A549 (cell line): ENCODE measurements at regions not wholly inside any gene's neighbourhood (a gene's known extent, or its start where the extent isn't known, plus 50 kb on each side); places are given as distances from the start of the nearest gene placed in this dataset.

Experiments
- ATAC-seq, 2 experiments: fragments of 200-7000 bp in 1 of 2; fragments of >200 bp in 1 of 2; cut with Nextera tagmentation in 1 of 2; cut with Tn5 transposase in 1 of 2; 3 replicates each; pipeline versions ENCODE4 v1.8.0 to v1.9.1; 2018 to 2020; ENCODE audit warnings: mild to moderate bottlenecking in 1 of 2, moderate library complexity in 1 of 2
- CTCF ChIA-PET: fragments of 300-600 bp; sonication (Branson Sonifier 250); formaldehyde crosslinking; extraction: SDS; loops from one replicate; lab custom pipeline; 2021; ENCODE audit warnings: antibody characterized with exemption, inconsistent platforms; lab: Yijun Ruan, JAX
- POLR2A ChIA-PET: fragments of 350-600 bp; formaldehyde crosslinking; extraction: SDS; loops from one replicate; lab custom pipeline; 2021; ENCODE audit warnings: antibody characterized with exemption, inconsistent platforms; lab: Yijun Ruan, JAX
- DNase-seq, 2 experiments: peaks; one replicate each; pipeline versions ENCODE4 v3.0.0 to v3.0.0-alpha.2; 2011 to 2016; ENCODE audit warnings: low read depth in 1 of 2, low spot score in 1 of 2
- FAIRE-seq: peaks from 2 replicates; lab custom pipeline; 2011; peaks lifted over from hg19 to GRCh38; lab: Jason Lieb, UNC
- H3K27ac ChIP-seq, 2 experiments: fragments of >200 bp; sonication (Bioruptor Twin); formaldehyde crosslinking; 3 replicates each; pipeline ENCODE4 v1.5.1; 2016 to 2017
- H3K4me1 ChIP-seq: fragments of >200 bp; sonication (Bioruptor Twin); formaldehyde crosslinking; 3 replicates; pipeline ENCODE4 v1.6.1; 2016
- H3K4me2 ChIP-seq: fragments of >200 bp; sonication (Bioruptor Twin); formaldehyde crosslinking; 3 replicates; pipeline ENCODE4 v1.6.1; 2016
- H3K4me3 ChIP-seq: fragments of >200 bp; sonication (Bioruptor Twin); formaldehyde crosslinking; 3 replicates; pipeline ENCODE4 v1.5.1; 2016
- H3K9me3 ChIP-seq: fragments of >200 bp; sonication (Bioruptor Twin); formaldehyde crosslinking; 3 replicates; pipeline ENCODE4 v1.6.1; 2016
- CBX2 ChIP-seq: fragments of 200-600 bp; sonication (generic); IDR thresholded peaks from 2 replicates; pipeline ENCODE4 v1.6.1; 2016; ENCODE audit warnings: low read depth, mild to moderate bottlenecking, borderline replicate concordance
- CBX8 ChIP-seq: fragments of 200-600 bp; sonication (generic); IDR thresholded peaks from 2 replicates; pipeline ENCODE4 v1.6.1; 2016
- CEBPB ChIP-seq, 2 experiments: fragments of >200 bp in 1 of 2; sonication (Bioruptor Twin) in 1 of 2; formaldehyde crosslinking in 1 of 2; IDR thresholded peaks; 2 replicates each; pipeline ENCODE4 v1.6.1; 2012 to 2016
- CHD2 ChIP-seq: fragments of 150-350 bp; IDR thresholded peaks from 2 replicates; pipeline ENCODE4 v1.6.1; 2014; ENCODE audit warnings: low read length; ENCODE audit not compliant: partially characterized antibody
- CHD4 ChIP-seq: fragments of 200-600 bp; sonication (generic); IDR thresholded peaks from 2 replicates; pipeline ENCODE4 v1.6.1; 2016; ENCODE audit warnings: antibody characterized with exemption, mild to moderate bottlenecking, borderline replicate concordance
- FOSB ChIP-seq: fragments of 250-450 bp; sonication (Bioruptor Pico); IDR thresholded peaks from 2 replicates; pipeline ENCODE4 v1.5.0; 2020; ENCODE audit warnings: mild to moderate bottlenecking, moderate library complexity
- FOXS1 ChIP-seq: fragments of 250-450 bp; sonication (Bioruptor Pico); IDR thresholded peaks from 2 replicates; pipeline ENCODE4 v1.5.0; 2020; ENCODE audit warnings: mild to moderate bottlenecking, moderate library complexity
- HDAC2 ChIP-seq: fragments of 200-600 bp; sonication (generic); IDR thresholded peaks from 2 replicates; pipeline ENCODE4 v1.6.1; 2016
- JUN ChIP-seq, 2 experiments: fragments of >200 bp; sonication (Bioruptor Twin); formaldehyde crosslinking; IDR thresholded peaks; 2 replicates in 1 of 2; 3 replicates in 1 of 2; pipeline ENCODE4 v1.6.1; 2016 to 2017
- JUNB ChIP-seq: fragments of >200 bp; sonication (Bioruptor Twin); formaldehyde crosslinking; IDR thresholded peaks from 2 replicates; pipeline ENCODE4 v1.6.1; 2016
- KDM1A ChIP-seq: fragments of 200-600 bp; sonication (generic); IDR thresholded peaks from 2 replicates; pipeline ENCODE4 v1.6.1; 2016; ENCODE audit warnings: low read depth, mild to moderate bottlenecking
- KDM5A ChIP-seq: fragments of 200-600 bp; sonication (generic); IDR thresholded peaks from 2 replicates; pipeline ENCODE4 v1.6.1; 2016; ENCODE audit warnings: antibody characterized with exemption, mild to moderate bottlenecking
- POLR2A ChIP-seq: IDR thresholded peaks from 2 replicates; pipeline ENCODE4 v1.6.1; 2012; ENCODE audit warnings: mild to moderate bottlenecking, low read length
- POLR2AphosphoS2 ChIP-seq: conservative IDR thresholded peaks from 2 replicates; pipeline ENCODE4 v1.6.1; 2012; ENCODE audit warnings: low read length, improper control_type of control experiment, inconsistent platforms
- RAD21 ChIP-seq, 2 experiments: fragments of >200 bp in 1 of 2; sonication (Bioruptor Twin) in 1 of 2; formaldehyde crosslinking in 1 of 2; IDR thresholded peaks in 1 of 2; conservative IDR thresholded peaks in 1 of 2; 2 replicates in 1 of 2; 3 replicates in 1 of 2; pipeline ENCODE4 v1.6.1; 2012 to 2018; ENCODE audit warnings: inconsistent platforms in 1 of 2
- RARB ChIP-seq: fragments of 250-450 bp; sonication (Bioruptor Pico); IDR thresholded peaks from 2 replicates; pipeline ENCODE4 v1.8.0; 2021; ENCODE audit warnings: mild to moderate bottlenecking, moderate library complexity
- RNF2 ChIP-seq: fragments of 200-600 bp; sonication (generic); IDR thresholded peaks from 2 replicates; pipeline ENCODE4 v1.6.1; 2016; ENCODE audit warnings: low read depth, mild to moderate bottlenecking, antibody characterized with exemption, moderate library complexity, borderline replicate concordance
- SMC3 ChIP-seq: fragments of >200 bp; sonication (Bioruptor Twin); formaldehyde crosslinking; IDR thresholded peaks from 3 replicates; pipeline ENCODE4 v1.6.1; 2018; ENCODE audit warnings: inconsistent platforms
- TFCP2L1 ChIP-seq: fragments of 250-450 bp; sonication (Bioruptor Pico); IDR thresholded peaks from 2 replicates; pipeline ENCODE4 v1.5.0; 2021; ENCODE audit warnings: mild to moderate bottlenecking
- TP53 ChIP-seq: fragments of 250-450 bp; sonication (Bioruptor Pico); IDR thresholded peaks from 2 replicates; pipeline ENCODE4 v1.5.0; 2021; ENCODE audit warnings: mild to moderate bottlenecking, moderate library complexity
- ZC3H11A ChIP-seq: fragments of 450-650 bp; IDR thresholded peaks from 2 replicates; pipeline ENCODE4 v1.6.1; 2014; ENCODE audit warnings: antibody characterized with exemption, mild to moderate bottlenecking
- ZSCAN20 ChIP-seq: fragments of 250-450 bp; sonication (Bioruptor Pico); IDR thresholded peaks from 2 replicates; pipeline ENCODE4 v1.8.0; 2022; ENCODE audit warnings: mild to moderate bottlenecking, moderate library complexity
- WGBS: methylation state at CpG from one replicate; pipeline ENCODE4 v1.1.6; 2017; ENCODE audit errors: missing lambda C conversion rate; 5-methylcytosine and 5-hydroxymethylcytosine counted together
- TF ChIP-seq, protein P1 (sequence below): fragments of >200 bp; sonication (Bioruptor Twin); formaldehyde crosslinking; IDR thresholded peaks from 2 replicates; pipeline ENCODE4 v1.6.1; 2016
- TF ChIP-seq, protein P2 (sequence below): fragments of >200 bp; sonication (Bioruptor Twin); formaldehyde crosslinking; IDR thresholded peaks from 3 replicates; pipeline ENCODE4 v1.6.1; 2016
- TF ChIP-seq, protein P3 (sequence below): IDR thresholded peaks from 2 replicates; pipeline ENCODE4 v1.6.1; 2012
- TF ChIP-seq, protein P4 (sequence below): fragments of 250-450 bp; sonication (Bioruptor Pico); IDR thresholded peaks from 2 replicates; pipeline ENCODE4 v1.5.0; 2021; ENCODE audit warnings: mild to moderate bottlenecking, moderate library complexity, borderline replicate concordance

DNA sequence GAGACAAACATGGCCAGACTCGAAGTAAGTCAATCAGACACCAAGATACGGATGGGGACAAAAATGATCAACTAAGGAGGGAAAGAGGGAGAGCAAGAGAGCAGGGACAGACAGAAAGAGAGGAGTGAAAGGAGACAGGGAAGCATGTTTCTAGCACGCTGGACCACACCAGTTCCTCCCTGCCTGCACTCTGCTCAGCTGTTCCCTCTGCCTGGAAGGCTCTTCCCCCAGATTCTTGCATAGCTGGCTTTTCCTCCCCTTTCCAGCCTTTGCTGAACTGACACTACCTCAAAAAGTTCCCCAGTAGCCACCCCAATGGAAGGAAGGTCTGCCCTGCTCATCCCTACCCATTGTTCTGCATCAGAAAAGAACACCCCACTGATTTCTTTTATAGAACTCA, 185.9 kb downstream of the MAFB start:
- Histone ChIP-seq H3K9me3 (no peaks in the 10 kb centered on the region), H3K4me1 (0 out of 3 replicates have a peak, but pooled peaks cover 4% of the 10 kb centered on the region), H3K4me3 (no peak overlapping the region), H3K27ac (no peak overlapping the region), H3K4me2 (no peak overlapping the region)
- ChIA-PET POLR2A (no interaction called here), CTCF (no interaction called here)
- no peak for TF ChIP-seq ZC3H11A
- TF ChIP-seq JUNB, result no peak
- no peak for TF ChIP-seq POLR2A
- no peak for TF ChIP-seq CEBPB (IDR thresholded peaks at IDR 0.05)
- no peak for TF ChIP-seq FOSB
- TF ChIP-seq JUN (IDR thresholded peaks at IDR 0.05), result no peak
- TF ChIP-seq TFCP2L1 (CRISPR knock-in tag), result no peak
- no peak for TF ChIP-seq CBX8
- TF ChIP-seq, protein P1, sequence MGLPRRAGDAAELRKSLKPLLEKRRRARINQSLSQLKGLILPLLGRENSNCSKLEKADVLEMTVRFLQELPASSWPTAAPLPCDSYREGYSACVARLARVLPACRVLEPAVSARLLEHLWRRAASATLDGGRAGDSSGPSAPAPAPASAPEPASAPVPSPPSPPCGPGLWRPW, result no peak
- no peak for TF ChIP-seq KDM5A
- TF ChIP-seq, protein P2, sequence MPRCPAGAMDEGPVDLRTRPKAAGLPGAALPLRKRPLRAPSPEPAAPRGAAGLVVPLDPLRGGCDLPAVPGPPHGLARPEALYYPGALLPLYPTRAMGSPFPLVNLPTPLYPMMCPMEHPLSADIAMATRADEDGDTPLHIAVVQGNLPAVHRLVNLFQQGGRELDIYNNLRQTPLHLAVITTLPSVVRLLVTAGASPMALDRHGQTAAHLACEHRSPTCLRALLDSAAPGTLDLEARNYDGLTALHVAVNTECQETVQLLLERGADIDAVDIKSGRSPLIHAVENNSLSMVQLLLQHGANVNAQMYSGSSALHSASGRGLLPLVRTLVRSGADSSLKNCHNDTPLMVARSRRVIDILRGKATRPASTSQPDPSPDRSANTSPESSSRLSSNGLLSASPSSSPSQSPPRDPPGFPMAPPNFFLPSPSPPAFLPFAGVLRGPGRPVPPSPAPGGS, result no peak
- TF ChIP-seq HDAC2, result no peak
- TF ChIP-seq CHD2, result no peak
- no peak for TF ChIP-seq CBX2
- TF ChIP-seq RNF2, result no peak
- TF ChIP-seq KDM1A, result no peak
- no peak for TF ChIP-seq FOXS1 (CRISPR knock-in tag)
- TF ChIP-seq ZSCAN20 (CRISPR knock-in tag), result no peak
- no peak for TF ChIP-seq RAD21 (conservative IDR thresholded peaks at IDR 0.05 in 1 of 2, IDR thresholded peaks at IDR 0.05 in 1 of 2)
- no peak for TF ChIP-seq TP53 (CRISPR knock-in tag)
- DNase-seq, result no peak
- FAIRE-seq, result no peak
- ATAC-seq, result no peak
- 9% methylated on average over 3 of the region's 3 CpGs for WGBS

DNA sequence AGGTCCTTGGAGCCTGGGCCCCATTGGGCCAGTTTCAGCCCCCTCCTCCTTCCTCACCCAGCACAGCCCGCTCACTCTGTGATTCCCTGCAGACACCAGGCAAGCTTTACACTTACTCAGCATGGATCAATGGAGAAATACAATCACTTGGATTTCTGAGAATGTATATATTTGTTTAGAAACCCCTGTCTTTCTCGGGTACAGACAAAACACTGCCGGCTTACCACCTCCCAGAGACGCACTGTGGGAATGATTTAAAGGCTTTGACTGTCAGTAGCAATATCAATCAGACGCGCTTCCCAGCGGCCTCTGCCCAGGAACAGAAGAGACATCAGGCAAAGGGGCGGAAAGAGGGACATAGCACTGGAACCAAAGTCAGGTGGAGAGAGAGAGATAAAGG, 186.5 kb downstream of the MAFB start:
- ChIA-PET POLR2A (no interaction called here), CTCF (no interaction called here)
- no peak for FAIRE-seq
- Histone ChIP-seq H3K27ac (no peak overlapping the region), H3K4me3 (no peak overlapping the region), H3K4me1 (0 out of 3 replicates have a peak, but pooled peaks cover 4% of the 10 kb centered on the region), H3K4me2 (no peak overlapping the region), H3K9me3 (no peaks in the 10 kb centered on the region)
- TF ChIP-seq, protein P3, sequence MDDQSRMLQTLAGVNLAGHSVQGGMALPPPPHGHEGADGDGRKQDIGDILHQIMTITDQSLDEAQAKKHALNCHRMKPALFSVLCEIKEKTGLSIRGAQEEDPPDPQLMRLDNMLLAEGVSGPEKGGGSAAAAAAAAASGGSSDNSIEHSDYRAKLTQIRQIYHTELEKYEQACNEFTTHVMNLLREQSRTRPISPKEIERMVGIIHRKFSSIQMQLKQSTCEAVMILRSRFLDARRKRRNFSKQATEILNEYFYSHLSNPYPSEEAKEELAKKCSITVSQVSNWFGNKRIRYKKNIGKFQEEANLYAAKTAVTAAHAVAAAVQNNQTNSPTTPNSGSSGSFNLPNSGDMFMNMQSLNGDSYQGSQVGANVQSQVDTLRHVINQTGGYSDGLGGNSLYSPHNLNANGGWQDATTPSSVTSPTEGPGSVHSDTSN, result no peak
- TF ChIP-seq FOSB, result no peak
- TF ChIP-seq ZSCAN20 (CRISPR knock-in tag), result no peak
- TF ChIP-seq TFCP2L1 (CRISPR knock-in tag), result no peak
- TF ChIP-seq CHD4, result no peak
- no peak for TF ChIP-seq POLR2AphosphoS2
- no peak for TF ChIP-seq RARB (CRISPR knock-in tag)
- TF ChIP-seq, protein P4, sequence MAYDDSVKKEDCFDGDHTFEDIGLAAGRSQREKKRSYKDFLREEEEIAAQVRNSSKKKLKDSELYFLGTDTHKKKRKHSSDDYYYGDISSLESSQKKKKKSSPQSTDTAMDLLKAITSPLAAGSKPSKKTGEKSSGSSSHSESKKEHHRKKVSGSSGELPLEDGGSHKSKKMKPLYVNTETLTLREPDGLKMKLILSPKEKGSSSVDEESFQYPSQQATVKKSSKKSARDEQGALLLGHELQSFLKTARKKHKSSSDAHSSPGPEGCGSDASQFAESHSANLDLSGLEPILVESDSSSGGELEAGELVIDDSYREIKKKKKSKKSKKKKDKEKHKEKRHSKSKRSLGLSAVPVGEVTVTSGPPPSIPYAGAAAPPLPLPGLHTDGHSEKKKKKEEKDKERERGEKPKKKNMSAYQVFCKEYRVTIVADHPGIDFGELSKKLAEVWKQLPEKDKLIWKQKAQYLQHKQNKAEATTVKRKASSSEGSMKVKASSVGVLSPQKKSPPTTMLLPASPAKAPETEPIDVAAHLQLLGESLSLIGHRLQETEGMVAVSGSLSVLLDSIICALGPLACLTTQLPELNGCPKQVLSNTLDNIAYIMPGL (CRISPR knock-in tag), result no peak
- no peak for TF ChIP-seq SMC3
- DNase-seq, result no peak
- ATAC-seq, result no peak
- 41% methylated on average over 8 of the region's 8 CpGs for WGBS
